HL-60 (cell line): ENCODE measurements at regions not wholly inside any gene's neighbourhood (a gene's known extent, or its start where the extent isn't known, plus 50 kb on each side); places are given as distances from the start of the nearest gene placed in this dataset.

Source experiments
- DNase-seq, 2 experiments: peaks; one replicate each; pipeline ENCODE4 v3.0.0-alpha.2; 2010 to 2020; ENCODE audit warnings: low read depth in 1 of 2, low spot score in 1 of 2
- H3K27ac ChIP-seq: fragments of 250-450 bp; sonication (Bioruptor Pico); replicated peaks from 2 replicates; pipeline ENCODE4 v1.5.1; 2020; ENCODE audit warnings: mild to moderate bottlenecking, moderate library complexity
- H3K27me3 ChIP-seq: fragments of 250-450 bp; sonication (Bioruptor Pico); 2 replicates; pipeline ENCODE4 v1.5.1; 2021; ENCODE audit warnings: mild to moderate bottlenecking, moderate library complexity; ENCODE audit not compliant: insufficient read depth, poor library complexity, severe bottlenecking
- H3K4me3 ChIP-seq: replicated peaks from 2 replicates; pipeline ENCODE4 v1.5.1; 2011; ENCODE audit warnings: mild to moderate bottlenecking, control low read depth, low read length; ENCODE audit not compliant: insufficient read depth
- CTCF ChIP-seq: IDR thresholded peaks from one replicate; pipeline ENCODE4 v1.5.1; 2011; ENCODE audit warnings: low read length, control low read depth, inconsistent platforms; ENCODE audit not compliant: insufficient read depth
- GABPA ChIP-seq: IDR thresholded peaks from 2 replicates; pipeline ENCODE4 v1.6.1; 2012; ENCODE audit warnings: low read depth
- POLR2AphosphoS5 ChIP-seq: IDR thresholded peaks from 2 replicates; pipeline ENCODE4 v1.6.1; 2012; ENCODE audit warnings: low read depth
- SPI1 ChIP-seq: IDR thresholded peaks from 2 replicates; pipeline ENCODE4 v1.6.1; 2012; ENCODE audit warnings: low read depth, mild to moderate bottlenecking, borderline replicate concordance
- TF ChIP-seq, protein P1 (sequence below): IDR thresholded peaks from 2 replicates; pipeline ENCODE4 v1.6.1; 2012; ENCODE audit warnings: low read depth; ENCODE audit not compliant: insufficient replicate concordance

DNA sequence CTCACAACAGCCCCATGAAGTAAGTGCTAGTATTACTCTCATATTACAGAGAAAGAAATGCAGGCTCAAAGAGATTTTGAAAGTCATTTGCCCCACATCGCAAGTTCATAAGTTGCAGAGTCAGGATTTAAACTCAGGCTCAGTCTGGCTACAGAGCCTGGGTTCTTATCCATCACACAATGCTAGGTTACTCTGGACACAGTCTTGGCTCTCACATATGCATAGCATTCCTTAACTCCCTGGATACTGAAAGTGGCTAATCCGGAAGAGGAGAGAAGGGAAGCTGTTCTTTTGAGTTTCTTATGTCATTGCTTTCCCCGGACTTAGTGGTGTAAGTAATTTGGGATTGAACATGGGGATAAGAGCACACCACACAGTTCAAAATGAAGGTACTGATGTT lies 357.4 kb upstream of the PLXNA2 start:
- H3K4me3 ChIP-seq: no peak overlapping the region
- no peak for TF ChIP-seq SPI1
- TF ChIP-seq GABPA: no peak
- TF ChIP-seq POLR2AphosphoS5: no peak
- no peak for TF ChIP-seq CTCF
- TF ChIP-seq, protein P1, sequence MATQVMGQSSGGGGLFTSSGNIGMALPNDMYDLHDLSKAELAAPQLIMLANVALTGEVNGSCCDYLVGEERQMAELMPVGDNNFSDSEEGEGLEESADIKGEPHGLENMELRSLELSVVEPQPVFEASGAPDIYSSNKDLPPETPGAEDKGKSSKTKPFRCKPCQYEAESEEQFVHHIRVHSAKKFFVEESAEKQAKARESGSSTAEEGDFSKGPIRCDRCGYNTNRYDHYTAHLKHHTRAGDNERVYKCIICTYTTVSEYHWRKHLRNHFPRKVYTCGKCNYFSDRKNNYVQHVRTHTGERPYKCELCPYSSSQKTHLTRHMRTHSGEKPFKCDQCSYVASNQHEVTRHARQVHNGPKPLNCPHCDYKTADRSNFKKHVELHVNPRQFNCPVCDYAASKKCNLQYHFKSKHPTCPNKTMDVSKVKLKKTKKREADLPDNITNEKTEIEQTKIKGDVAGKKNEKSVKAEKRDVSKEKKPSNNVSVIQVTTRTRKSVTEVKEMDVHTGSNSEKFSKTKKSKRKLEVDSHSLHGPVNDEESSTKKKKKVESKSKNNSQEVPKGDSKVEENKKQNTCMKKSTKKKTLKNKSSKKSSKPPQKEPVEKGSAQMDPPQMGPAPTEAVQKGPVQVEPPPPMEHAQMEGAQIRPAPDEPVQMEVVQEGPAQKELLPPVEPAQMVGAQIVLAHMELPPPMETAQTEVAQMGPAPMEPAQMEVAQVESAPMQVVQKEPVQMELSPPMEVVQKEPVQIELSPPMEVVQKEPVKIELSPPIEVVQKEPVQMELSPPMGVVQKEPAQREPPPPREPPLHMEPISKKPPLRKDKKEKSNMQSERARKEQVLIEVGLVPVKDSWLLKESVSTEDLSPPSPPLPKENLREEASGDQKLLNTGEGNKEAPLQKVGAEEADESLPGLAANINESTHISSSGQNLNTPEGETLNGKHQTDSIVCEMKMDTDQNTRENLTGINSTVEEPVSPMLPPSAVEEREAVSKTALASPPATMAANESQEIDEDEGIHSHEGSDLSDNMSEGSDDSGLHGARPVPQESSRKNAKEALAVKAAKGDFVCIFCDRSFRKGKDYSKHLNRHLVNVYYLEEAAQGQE: no peak
- H3K27me3 ChIP-seq: no peaks in the 10 kb centered on the region
- H3K27ac ChIP-seq: no peak overlapping the region
- DNase-seq: no peak

DNA sequence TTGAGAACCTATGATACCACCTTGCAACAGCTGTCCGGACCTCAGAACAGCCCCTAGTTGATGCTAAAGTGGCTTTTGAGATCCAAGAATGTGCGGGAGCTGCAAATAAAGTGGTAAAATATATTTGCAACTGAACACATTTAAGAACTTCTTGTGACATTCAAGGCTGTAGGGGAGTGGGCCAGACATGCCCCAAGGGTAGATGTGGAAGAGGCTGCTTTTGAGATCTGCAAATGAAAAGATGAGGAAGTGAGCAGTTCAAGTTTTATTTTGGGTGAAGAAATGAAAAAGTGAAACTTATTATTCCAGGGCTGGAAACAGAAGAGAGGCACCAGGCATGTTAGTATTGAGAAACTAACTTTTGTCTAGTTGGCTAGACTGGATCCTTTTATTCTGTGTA lies 359.5 kb upstream of the PLXNA2 start:
- no peak for DNase-seq
- no peaks in the 10 kb centered on the region for H3K27me3 ChIP-seq
- H3K4me3 ChIP-seq: no peak overlapping the region
- no peak overlapping the region for H3K27ac ChIP-seq
- TF ChIP-seq GABPA (no peak), SPI1 (no peak), POLR2AphosphoS5 (no peak), CTCF (no peak)
- TF ChIP-seq, protein P1: no peak

GRCh38 chr1:208604295-208604694 lies 360.1 kb upstream of the PLXNA2 start:
- H3K4me3 ChIP-seq: no peak overlapping the region
- no peak for DNase-seq
- no peaks in the 10 kb centered on the region for H3K27me3 ChIP-seq
- TF ChIP-seq GABPA (no peak), POLR2AphosphoS5 (no peak), CTCF (no peak), SPI1 (no peak)
- TF ChIP-seq, protein P1: no peak
- H3K27ac ChIP-seq: no peak overlapping the region
